MM.1S (cell line): ENCODE measurements at regions not wholly inside any gene's neighbourhood (a gene's known extent, or its start where the extent isn't known, plus 50 kb on each side); places are given as distances from the start of the nearest gene placed in this dataset.

Experiments
- DNase-seq: peaks from one replicate; pipeline ENCODE4 v3.0.0-alpha.2; 2015
- H2AFZ ChIP-seq: fragments of 300-600 bp; sonication (generic); 2 replicates; pipeline ENCODE4 v1.6.0; 2016; ENCODE audit warnings: antibody characterized with exemption, low read length
- H3F3A ChIP-seq: fragments of 300-600 bp; sonication (generic); 2 replicates; pipeline ENCODE4 v1.6.1; 2016; ENCODE audit warnings: mild to moderate bottlenecking, antibody characterized with exemption, low read length, moderate library complexity, mixed read lengths; ENCODE audit not compliant: insufficient read depth
- H3K27ac ChIP-seq: fragments of 300-600 bp; sonication (generic); 2 replicates; pipeline ENCODE4 v1.5.1; 2016; ENCODE audit warnings: mild to moderate bottlenecking, low read length
- H3K27me3 ChIP-seq: fragments of 300-600 bp; sonication (generic); replicated peaks from 2 replicates; pipeline ENCODE4 v1.6.0; 2016; ENCODE audit warnings: low read length; ENCODE audit not compliant: insufficient read depth
- H3K36me3 ChIP-seq: fragments of 300-600 bp; sonication (generic); replicated peaks from 2 replicates; pipeline ENCODE4 v1.6.1; 2016; ENCODE audit warnings: mild to moderate bottlenecking, low read length, mixed read lengths; ENCODE audit not compliant: insufficient read depth
- H3K4me1 ChIP-seq: fragments of 300-600 bp; sonication (generic); 2 replicates; pipeline ENCODE4 v1.6.1; 2016; ENCODE audit warnings: low read length, mixed read lengths
- H3K4me2 ChIP-seq: fragments of 300-600 bp; sonication (generic); 2 replicates; pipeline ENCODE4 v1.6.0; 2016; ENCODE audit warnings: low read depth, low read length
- H3K4me3 ChIP-seq: fragments of 300-600 bp; sonication (generic); 2 replicates; pipeline ENCODE4 v1.5.1; 2016; ENCODE audit warnings: low read length, mixed read lengths
- H3K79me2 ChIP-seq: fragments of 300-600 bp; sonication (generic); 2 replicates; pipeline ENCODE4 v1.6.1; 2016; ENCODE audit warnings: mixed run types, low read length, mixed read lengths
- H3K9ac ChIP-seq: fragments of 300-600 bp; sonication (generic); 2 replicates; pipeline ENCODE4 v1.6.1; 2016; ENCODE audit warnings: low read length, mixed read lengths
- H3K9me2 ChIP-seq: fragments of 300-600 bp; sonication (generic); replicated peaks from 2 replicates; pipeline ENCODE4 v1.6.1; 2016; ENCODE audit warnings: mild to moderate bottlenecking, low read length, mixed read lengths; ENCODE audit not compliant: insufficient read depth
- H3K9me3 ChIP-seq: fragments of 300-600 bp; sonication (generic); replicated peaks from 2 replicates; pipeline ENCODE4 v1.6.1; 2016; ENCODE audit warnings: mild to moderate bottlenecking, low read length, mixed read lengths; ENCODE audit not compliant: insufficient read depth
- H4K20me1 ChIP-seq: fragments of 300-600 bp; sonication (generic); 2 replicates; pipeline ENCODE4 v1.6.1; 2016; ENCODE audit warnings: mild to moderate bottlenecking, low read length, moderate library complexity, mixed read lengths; ENCODE audit not compliant: insufficient read depth
- EZH2 ChIP-seq: fragments of 300-600 bp; sonication (generic); optimal IDR thresholded peaks from 2 replicates; pipeline ENCODE3; 2017; ENCODE audit warnings: low read depth, mild to moderate bottlenecking, antibody characterized with exemption, low read length, mixed read lengths
- EZH2phosphoT487 ChIP-seq: fragments of 300-600 bp; sonication (generic); IDR thresholded peaks from 2 replicates; pipeline ENCODE4 v1.6.1; 2018; ENCODE audit warnings: antibody characterized with exemption, low read length
- TF ChIP-seq, protein P1 (sequence below): fragments of 300-600 bp; sonication (generic); IDR thresholded peaks from 2 replicates; pipeline ENCODE4 v1.5.1; 2016; ENCODE audit warnings: antibody characterized with exemption, low read length, mixed read lengths

DNA sequence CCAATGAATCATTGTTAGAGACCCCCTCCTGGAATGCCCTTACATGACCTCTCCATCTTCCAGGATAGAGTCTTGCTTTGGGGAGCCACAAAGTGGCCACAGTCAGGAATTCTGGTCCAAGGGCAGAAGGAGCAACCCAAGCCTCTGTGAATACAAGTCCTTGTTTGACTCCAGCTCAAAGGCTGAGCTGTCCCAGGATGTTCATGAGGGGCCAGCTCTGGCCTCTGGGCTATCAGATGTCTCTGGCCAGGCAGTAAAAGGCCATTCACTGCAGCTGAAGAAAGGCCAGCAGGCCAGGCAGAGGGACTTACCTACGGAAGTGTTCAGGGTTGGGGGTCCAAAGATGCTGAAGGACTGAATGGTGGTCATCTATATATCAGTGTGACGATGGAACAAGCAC lies 98.3 kb upstream of the IPO9 start:
- Histone ChIP-seq H3K27me3 (no peaks in the 10 kb centered on the region), H3K4me1 (peaks cover under 1% of the 10 kb centered on the region; the same call in 1 of the 2 replicates), H3K9me3 (no peaks in the 10 kb centered on the region), H3K27ac (no peak overlapping the region), H3K4me2 (no peak overlapping the region), H3K36me3 (no peaks in the 10 kb centered on the region), H3K79me2 (no peaks in the 10 kb centered on the region), H3K4me3 (no peak overlapping the region), H3F3A (no peaks in the 10 kb centered on the region), H2AFZ (no peak overlapping the region), H3K9ac (no peak overlapping the region), H3K9me2 (no peaks in the 10 kb centered on the region), H4K20me1 (no peaks in the 10 kb centered on the region)
- TF ChIP-seq EZH2 (no peak), EZH2phosphoT487 (no peak)
- TF ChIP-seq, protein P1, sequence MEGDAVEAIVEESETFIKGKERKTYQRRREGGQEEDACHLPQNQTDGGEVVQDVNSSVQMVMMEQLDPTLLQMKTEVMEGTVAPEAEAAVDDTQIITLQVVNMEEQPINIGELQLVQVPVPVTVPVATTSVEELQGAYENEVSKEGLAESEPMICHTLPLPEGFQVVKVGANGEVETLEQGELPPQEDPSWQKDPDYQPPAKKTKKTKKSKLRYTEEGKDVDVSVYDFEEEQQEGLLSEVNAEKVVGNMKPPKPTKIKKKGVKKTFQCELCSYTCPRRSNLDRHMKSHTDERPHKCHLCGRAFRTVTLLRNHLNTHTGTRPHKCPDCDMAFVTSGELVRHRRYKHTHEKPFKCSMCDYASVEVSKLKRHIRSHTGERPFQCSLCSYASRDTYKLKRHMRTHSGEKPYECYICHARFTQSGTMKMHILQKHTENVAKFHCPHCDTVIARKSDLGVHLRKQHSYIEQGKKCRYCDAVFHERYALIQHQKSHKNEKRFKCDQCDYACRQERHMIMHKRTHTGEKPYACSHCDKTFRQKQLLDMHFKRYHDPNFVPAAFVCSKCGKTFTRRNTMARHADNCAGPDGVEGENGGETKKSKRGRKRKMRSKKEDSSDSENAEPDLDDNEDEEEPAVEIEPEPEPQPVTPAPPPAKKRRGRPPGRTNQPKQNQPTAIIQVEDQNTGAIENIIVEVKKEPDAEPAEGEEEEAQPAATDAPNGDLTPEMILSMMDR: no peak
- DNase-seq: no peak

DNA sequence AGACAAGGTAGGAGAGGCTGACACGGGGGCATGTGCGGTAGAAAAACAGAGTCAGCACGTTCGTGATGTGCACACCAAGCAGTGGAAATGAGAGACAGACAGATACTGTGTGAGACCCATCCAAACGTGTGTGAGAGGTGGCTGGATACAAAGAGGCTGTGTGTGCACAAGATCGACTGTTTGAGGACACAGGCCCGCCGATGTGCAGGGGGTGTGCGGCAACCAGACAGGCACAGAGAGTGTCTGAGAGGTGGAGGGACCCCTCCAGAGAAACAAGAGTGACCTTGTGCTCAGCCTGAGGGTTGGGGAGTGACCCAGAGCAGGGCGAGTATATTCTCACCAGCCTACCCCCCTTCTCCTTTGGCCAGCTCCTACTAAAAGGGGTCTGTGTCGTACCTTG lies 97.8 kb upstream of the IPO9 start:
- Histone ChIP-seq H3K27me3 (no peaks in the 10 kb centered on the region), H3K9me2 (no peaks in the 10 kb centered on the region), H3K27ac (no peak overlapping the region), H3K4me3 (no peak overlapping the region), H4K20me1 (no peaks in the 10 kb centered on the region), H3F3A (no peaks in the 10 kb centered on the region), H3K36me3 (no peaks in the 10 kb centered on the region), H3K9ac (no peak overlapping the region), H3K4me1 (peaks cover 6% of the 10 kb centered on the region), H3K4me2 (no peak overlapping the region), H2AFZ (no peak overlapping the region), H3K79me2 (no peaks in the 10 kb centered on the region), H3K9me3 (no peaks in the 10 kb centered on the region)
- TF ChIP-seq, protein P1: no peak
- TF ChIP-seq EZH2phosphoT487 (no peak), EZH2 (no peak)
- no peak for DNase-seq

DNA sequence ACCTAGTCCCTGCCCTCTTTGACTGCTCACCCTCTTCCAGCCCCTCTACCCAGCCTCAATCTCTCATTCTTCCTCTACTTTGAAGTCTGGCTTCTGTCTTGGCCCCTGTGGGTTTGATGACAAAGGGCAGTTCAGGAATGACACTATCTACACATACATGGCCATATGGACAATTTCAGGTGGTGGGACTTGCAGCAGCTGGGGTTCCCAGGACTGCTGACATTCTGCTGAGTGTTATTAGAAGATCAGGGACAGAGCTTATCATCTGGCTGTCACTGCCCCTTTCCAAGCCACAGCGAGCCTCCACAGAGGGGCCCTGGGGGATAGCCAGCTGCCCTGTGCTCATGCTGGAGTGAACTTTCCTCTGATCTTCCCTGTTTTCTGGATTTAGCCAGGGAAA lies 97.4 kb upstream of the IPO9 start:
- H3K36me3 ChIP-seq: no peaks in the 10 kb centered on the region
- H3K9me2 ChIP-seq: no peaks in the 10 kb centered on the region
- TF ChIP-seq EZH2 (no peak), EZH2phosphoT487 (no peak)
- TF ChIP-seq, protein P1: no peak
- peaks cover 3% of the 10 kb centered on the region for H3F3A ChIP-seq
- H3K4me1 ChIP-seq: peaks cover 10% of the 10 kb centered on the region
- no peaks in the 10 kb centered on the region for H3K79me2 ChIP-seq
- DNase-seq: no peak
- no peaks in the 10 kb centered on the region for H4K20me1 ChIP-seq
- H3K4me2 ChIP-seq: no peak overlapping the region
- no peaks in the 10 kb centered on the region for H3K9me3 ChIP-seq
- no peak overlapping the region for H2AFZ ChIP-seq
- H3K27ac ChIP-seq: no peak overlapping the region
- no peak overlapping the region for H3K9ac ChIP-seq
- no peaks in the 10 kb centered on the region for H3K27me3 ChIP-seq
- H3K4me3 ChIP-seq: no peak overlapping the region
